Kasumi-1 (cell line): ENCODE measurements at regions not wholly inside any gene's neighbourhood (a gene's known extent, or its start where the extent isn't known, plus 50 kb on each side); places are given as distances from the start of the nearest gene placed in this dataset.
"Not testable (repeated sequence)": the region's sequence is repeated elsewhere in the genome, so short reads cannot be mapped to it uniquely, and the experiment has no call there.

Source experiments
- DNase-seq, 2 experiments: peaks; one replicate each; lab custom pipeline; 2025; lab: John Stamatoyannopoulos, UW

DNA sequence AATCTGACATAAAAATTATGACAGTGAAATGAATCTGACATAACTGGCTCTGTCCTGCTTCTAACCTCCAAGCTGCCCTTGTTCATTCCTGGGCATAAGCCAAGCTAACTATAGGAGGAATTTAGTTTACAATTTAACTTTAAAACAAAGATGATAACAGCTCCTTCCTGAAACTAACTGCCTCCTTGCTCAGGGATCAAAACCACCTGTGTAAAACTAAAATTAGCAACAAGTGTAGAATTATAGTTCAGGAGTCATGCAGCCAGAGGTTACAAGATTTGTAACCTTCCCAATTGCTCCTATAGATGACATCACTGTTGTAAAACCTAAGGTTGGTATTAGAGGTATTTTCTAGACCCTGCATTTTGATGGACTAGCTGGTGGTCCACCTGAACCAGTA is 256.4 kb upstream of the POM121L12 start:
- DNase-seq, result no peak

DNA sequence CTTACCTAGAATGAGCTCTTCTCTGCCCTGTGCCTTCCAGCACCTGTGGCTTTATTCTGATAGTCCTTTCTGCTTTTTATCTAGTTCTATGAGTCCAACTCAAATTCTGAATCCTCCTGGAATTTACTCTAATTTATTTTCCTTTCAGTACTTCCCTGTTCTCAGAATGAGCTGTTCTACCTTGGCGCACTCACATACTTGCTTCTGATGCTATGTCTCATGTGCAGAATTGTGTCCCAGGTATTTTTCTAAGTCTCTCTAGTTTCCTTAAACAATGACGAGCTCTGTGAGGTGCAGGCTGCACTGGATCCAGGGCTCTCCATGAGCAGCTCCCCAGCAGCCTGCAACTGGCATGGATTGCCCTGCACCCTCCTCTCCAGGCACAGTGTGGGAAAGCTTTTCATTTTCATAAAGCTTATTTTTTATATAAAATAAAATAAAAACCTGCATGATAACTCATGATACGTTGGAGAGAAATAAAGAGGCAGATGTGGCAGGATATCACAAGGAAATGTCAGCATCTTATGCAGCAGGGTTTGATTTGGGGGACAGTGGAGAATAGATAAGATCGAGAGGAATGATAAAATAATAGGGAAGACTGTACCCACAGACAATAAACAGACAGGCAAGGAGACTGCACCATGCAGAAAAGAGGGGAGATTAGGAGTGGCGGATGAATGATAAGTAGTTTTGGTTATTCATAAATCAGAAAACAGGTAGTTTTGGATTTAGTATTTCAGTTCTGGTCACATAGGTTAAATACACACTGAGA is 258.2 kb upstream of the POM121L12 start:
- no peak for DNase-seq

DNA sequence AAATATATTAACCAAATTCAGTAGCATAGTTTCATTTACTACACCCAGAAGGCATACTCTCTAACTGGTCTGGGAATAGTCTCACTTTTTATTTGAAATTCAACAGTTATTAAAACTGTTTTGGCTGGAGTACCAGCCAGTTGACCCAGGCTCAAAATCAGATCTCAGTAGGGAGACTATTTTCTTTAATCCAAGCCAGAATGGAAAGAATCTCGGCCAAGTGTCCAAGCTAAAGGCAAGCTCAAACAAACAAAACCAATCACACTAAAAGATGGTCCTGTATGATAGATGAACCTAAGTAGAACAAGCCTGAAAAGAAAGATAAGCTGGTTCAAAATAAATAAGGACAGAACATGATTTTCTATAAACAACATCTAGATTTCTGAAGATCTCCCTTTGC is 259.6 kb upstream of the POM121L12 start:
- DNase-seq, result no peak

GRCh38 chr7:52771177-52771576 is 264.3 kb upstream of the POM121L12 start:
- no peak for DNase-seq

GRCh38 chr7:52764492-52765169 is 270.8 kb upstream of the POM121L12 start:
- DNase-seq, result no peak

GRCh38 chr7:52758356-52758755 is 277.1 kb upstream of the POM121L12 start:
- DNase-seq, result no peak

DNA sequence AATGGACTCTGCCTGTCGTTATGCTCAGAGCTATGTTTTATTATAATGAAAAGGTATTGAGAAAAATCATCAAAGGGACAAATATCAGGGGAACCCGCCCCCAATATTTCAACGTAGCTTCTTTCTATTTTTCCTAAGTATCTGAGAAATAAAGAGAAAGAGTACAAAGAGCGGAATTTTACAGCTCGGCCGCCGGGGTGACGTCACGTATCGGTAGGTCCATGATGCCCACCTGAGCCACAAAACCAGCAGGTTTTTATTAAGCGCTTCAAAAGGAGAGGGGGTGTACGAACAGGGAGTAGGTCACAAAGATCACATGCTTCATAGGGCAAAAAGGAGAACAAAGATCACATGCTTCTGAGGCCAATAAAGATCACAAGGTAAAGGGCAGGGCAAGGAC is 281.6 kb upstream of the POM121L12 start:
- DNase-seq, result no peak

GRCh38 chr7:52752891-52753290 is 282.5 kb upstream of the POM121L12 start:
- DNase-seq, result no peak

DNA sequence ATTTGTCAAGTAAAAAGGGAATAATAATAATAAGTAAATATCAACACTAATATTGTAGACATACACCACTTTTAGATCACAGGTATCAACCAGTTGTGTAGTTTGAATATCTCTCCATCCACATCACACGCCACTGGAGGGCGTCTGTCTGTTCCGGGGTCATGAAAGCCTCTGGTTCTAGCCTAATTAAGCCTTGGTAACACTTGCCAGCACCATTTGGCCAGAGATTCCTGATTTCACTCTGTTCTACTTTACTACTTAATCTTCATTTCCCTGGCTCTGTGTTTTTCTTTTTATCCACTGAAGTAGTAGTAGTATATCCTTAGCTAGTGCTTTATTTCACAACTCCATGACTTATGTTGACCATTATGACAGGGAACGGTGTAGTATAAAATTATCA is 285.6 kb upstream of the POM121L12 start:
- peak in 1 of 2 experiments; percentile 8 for DNase-seq

DNA sequence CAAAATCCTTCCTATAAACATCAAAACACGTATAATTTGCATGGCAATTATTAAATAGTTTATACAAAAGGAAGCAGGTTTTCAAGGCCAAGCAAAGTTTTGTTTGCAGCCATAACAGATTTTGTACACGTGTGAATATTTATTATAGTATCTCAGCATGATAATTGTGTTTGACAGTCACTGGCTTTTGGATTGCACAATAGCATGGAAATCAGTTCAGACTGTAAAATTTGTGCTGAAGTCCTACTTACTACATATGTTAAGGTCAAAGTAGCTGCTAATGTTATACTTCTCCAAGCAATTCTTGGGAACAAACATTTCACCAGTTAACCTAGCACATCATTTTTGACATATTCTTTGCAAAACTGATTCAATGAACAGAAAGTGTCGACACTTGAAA is 287.6 kb upstream of the POM121L12 start:
- no peak for DNase-seq

DNA sequence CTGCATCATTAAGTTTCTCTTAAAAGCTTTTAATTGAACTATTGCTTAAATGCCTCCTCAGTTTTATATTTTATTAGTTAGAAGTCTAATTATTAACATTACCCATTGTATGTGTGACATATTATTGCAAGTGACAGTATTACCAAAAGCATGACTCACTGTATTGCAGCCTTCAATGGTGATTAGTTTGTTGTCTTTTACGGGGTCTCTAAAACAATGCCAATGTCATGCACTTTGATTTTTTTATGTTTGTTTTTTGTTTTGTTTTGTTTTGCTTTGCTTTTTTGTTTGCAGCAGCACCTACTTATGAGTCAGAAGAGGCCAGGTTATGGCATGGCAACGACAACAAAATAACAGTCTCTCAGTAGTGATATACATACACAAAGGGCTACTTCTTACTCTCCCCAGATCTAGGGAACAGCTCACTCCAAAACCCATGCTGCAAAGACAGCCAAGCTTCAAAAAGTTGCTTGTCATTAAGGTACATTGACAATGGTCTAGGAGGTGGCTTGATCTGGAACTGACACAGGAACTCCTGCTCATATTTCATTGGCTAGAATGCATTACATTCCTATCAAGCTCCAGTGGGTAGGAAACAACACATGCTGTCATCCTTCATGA is 293.7 kb upstream of the POM121L12 start:
- DNase-seq, result no peak

GRCh38 chr7:52735656-52736055 is 299.8 kb upstream of the POM121L12 start:
- no peak for DNase-seq

GRCh38 chr7:52728683-52729082 is 306.8 kb upstream of the POM121L12 start:
- not testable (repeated sequence) for DNase-seq

DNA sequence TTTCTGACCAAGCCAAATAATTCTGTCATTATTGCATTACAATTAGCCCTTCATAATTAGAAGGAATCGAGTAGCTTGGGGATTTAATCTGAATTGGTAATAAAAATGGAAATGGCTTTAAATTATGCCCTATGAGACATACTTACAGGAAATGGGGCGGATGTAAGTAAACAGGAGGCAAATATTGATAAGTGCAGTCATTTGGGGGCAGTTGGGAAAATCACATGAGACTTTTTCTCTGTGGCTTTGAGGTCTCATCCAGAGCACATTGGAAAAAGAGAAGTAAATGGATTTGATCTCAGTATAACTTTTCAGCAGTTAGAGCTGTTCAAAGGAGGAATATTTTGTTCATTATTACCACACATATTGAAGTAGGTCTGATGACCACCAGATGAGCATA is 307.8 kb upstream of the POM121L12 start:
- DNase-seq, result no peak

- no peak for DNase-seq
Measured at GRCh38 chr7:52726986-52727385, 308.4 kb upstream of the POM121L12 start.

DNA sequence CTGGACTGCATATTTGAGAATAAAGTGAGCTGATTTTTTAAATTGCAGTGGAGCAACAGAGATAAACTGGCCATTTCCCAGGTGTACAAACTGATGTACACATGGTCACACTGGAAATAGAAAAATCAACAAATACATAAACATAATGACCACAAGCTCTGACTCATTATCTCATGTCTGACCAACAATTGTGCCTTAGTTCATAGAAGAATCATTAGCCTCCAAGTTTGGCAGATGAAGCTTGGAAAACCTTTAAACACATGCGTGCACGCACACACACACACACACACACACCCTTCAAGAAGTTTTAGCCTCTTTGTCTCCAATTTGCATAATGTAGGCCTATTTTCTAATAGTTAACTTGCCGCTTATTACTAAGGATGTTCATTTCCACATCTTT is 308.9 kb upstream of the POM121L12 start:
- DNase-seq, result no peak

GRCh38 chr7:52723606-52724005 is 311.8 kb upstream of the POM121L12 start:
- no peak for DNase-seq

DNA sequence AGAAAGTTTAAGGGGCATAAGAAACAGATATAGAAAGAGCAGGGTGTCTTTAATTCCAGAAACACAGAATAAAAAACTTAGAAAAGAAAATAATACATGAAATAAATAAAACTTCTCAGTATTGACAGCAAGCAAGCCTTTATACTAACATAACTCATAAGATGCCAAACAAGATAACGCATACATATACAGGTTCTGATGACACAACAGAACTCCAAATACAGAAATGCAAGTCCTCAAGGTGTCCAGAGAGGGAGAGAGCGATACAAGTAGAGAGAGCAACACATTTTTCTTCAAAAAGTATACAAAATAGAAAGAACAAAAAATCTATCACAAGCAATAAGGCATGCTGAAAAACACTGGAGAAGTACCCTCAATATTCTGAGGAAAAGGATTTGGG is 314.6 kb upstream of the POM121L12 start:
- no peak for DNase-seq

- no peak for DNase-seq
Measured at GRCh38 chr7:52719677-52720076, 315.8 kb upstream of the POM121L12 start.

GRCh38 chr7:52715701-52716100 is 319.7 kb upstream of the POM121L12 start:
- no peak for DNase-seq

GRCh38 chr7:52712938-52713337 is 322.5 kb upstream of the POM121L12 start:
- no peak for DNase-seq

- DNase-seq, result no peak
Measured at GRCh38 chr7:52711951-52712350, 323.5 kb upstream of the POM121L12 start.

GRCh38 chr7:52708846-52709245 is 326.6 kb upstream of the POM121L12 start:
- no peak for DNase-seq
